ENCODE measurements at regions not wholly inside any gene's neighbourhood (a gene's known extent, or its start where the extent isn't known, plus 50 kb on each side); places are given as distances from the start of the nearest gene placed in this dataset.
A peak's percentile ranks its signal among the peaks of the same experiment; 100 is the strongest.

DNA sequence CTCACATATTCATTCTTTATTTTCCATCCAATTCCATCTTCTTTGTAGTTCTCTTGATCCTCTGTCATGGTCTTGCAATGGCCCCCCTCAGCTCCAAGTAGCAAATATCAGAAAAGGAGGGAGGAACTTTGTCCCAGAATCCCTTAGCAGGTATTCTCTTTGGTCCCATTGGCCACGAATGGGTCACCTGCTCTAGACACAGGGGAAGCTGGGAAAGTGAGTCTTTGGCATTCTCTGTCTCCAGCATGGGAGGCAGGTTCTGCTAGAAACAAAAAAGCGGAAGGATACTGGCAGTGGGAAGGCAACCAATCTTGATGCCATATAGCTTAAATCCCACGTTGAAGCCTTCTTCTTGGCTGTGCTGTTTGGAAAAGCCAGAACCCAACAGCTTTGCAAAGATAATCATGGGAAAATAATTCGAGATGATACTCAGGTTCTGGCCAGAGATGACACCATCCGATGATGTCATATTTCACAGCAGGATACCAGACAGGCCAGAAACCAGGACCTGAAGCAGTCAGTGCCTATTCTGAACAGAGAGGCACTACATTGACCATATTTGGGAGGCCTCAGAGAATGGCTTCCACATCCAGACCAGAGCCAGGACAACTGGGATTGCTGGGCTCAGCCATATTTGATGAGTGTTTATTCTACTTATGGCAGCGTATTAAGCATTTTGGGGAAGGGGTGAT, 110.4 kb upstream of the ATXN3L start:
- no peak overlapping the region for H3K27ac ChIP-seq (ENCODE audit: low read depth, low read length)

GRCh38 chrX:13428053-13428786, 108.4 kb upstream of the ATXN3L start:
- Histone ChIP-seq H3K27me3 (ENCODE audit: control insufficient read depth, insufficient read depth, low read length) (no peaks in the 10 kb centered on the region), H3K27ac (ENCODE audit: low read depth, low read length) (peak overlapping the region; percentile 80), H3K9me3 (ENCODE audit: control insufficient read depth, insufficient read depth, low read length) (no peaks in the 10 kb centered on the region), H3K4me3 (ENCODE audit: low read depth, low read length) (no peak overlapping the region)
- POLR2A ChIA-PET, result interaction anchor here (0.9 to 1.0 kb wide), 4 partner anchors 30 to 453 kb away, joined by 3 to 5 read pairs (median 3); partner anchors contain the start of gene TMSB4X
- DNase-seq (ENCODE audit: low read depth, low spot score), result peak; percentile 30
- no peak for TF ChIP-seq CTCF (IDR thresholded peaks at IDR 0.05; ENCODE audit: low read depth, low read length)
- CTCF ChIA-PET, result interaction anchor here (0.6 to 1.9 kb wide), 3 partner anchors 10 to 482 kb away, joined by 3 to 6 read pairs (median 3); no protein-coding TSS in a partner anchor

More for the DNA sequence above, 110.4 kb upstream of the ATXN3L start:
- no peak for DNase-seq (ENCODE audit: low read depth, low spot score)
- H3K27me3 ChIP-seq (ENCODE audit: control insufficient read depth, insufficient read depth, low read length), result no peaks in the 10 kb centered on the region
- POLR2A ChIA-PET, result interaction anchor here (0.8 kb wide), 1 partner anchor 169 kb away, joined by 3 read pairs; no protein-coding TSS in a partner anchor
- CTCF ChIA-PET, result no interaction called here
- no peak for TF ChIP-seq CTCF (IDR thresholded peaks at IDR 0.05; ENCODE audit: low read depth, low read length)
- no peak overlapping the region for H3K4me3 ChIP-seq (ENCODE audit: low read depth, low read length)
- no peaks in the 10 kb centered on the region for H3K9me3 ChIP-seq (ENCODE audit: control insufficient read depth, insufficient read depth, low read length)

- H3K27ac ChIP-seq (ENCODE audit: low read depth, low read length), result peak overlapping the region; percentile 31
- no peaks in the 10 kb centered on the region for H3K27me3 ChIP-seq (ENCODE audit: control insufficient read depth, insufficient read depth, low read length)
- POLR2A ChIA-PET, result interaction anchor here (0.9 to 1.0 kb wide), 3 partner anchors 60 to 453 kb away, joined by 3 to 5 read pairs (median 3); partner anchors contain the start of gene TMSB4X
- DNase-seq (ENCODE audit: low read depth, low spot score), result no peak
- CTCF ChIA-PET, result interaction anchor here (0.6 to 1.9 kb wide), 3 partner anchors 10 to 481 kb away, joined by 3 to 6 read pairs (median 3); no protein-coding TSS in a partner anchor
- H3K9me3 ChIP-seq (ENCODE audit: control insufficient read depth, insufficient read depth, low read length), result no peaks in the 10 kb centered on the region
- H3K4me3 ChIP-seq (ENCODE audit: low read depth, low read length), result no peak overlapping the region
- no peak for TF ChIP-seq CTCF (IDR thresholded peaks at IDR 0.05; ENCODE audit: low read depth, low read length)
Observed at GRCh38 chrX:13427441-13428052, 107.7 kb upstream of the ATXN3L start.

- Histone ChIP-seq H3K27me3 (ENCODE audit: control insufficient read depth, insufficient read depth, low read length) (no peaks in the 10 kb centered on the region), H3K27ac (ENCODE audit: low read depth, low read length) (no peak overlapping the region), H3K4me3 (ENCODE audit: low read depth, low read length) (no peak overlapping the region), H3K9me3 (ENCODE audit: control insufficient read depth, insufficient read depth, low read length) (no peaks in the 10 kb centered on the region)
- ChIA-PET POLR2A (no interaction called here), CTCF (no interaction called here)
- no peak for DNase-seq (ENCODE audit: low read depth, low spot score)
- TF ChIP-seq CTCF (IDR thresholded peaks at IDR 0.05; ENCODE audit: low read depth, low read length), result no peak
Observed at GRCh38 chrX:13420545-13421183, 100.8 kb upstream of the ATXN3L start.

Measured in AG04450 (cell line).